SK-N-SH treated with all-trans-retinoic acid at 6 μM for 48 hours (cell line): ENCODE measurements at regions not wholly inside any gene's neighbourhood (a gene's known extent, or its start where the extent isn't known, plus 50 kb on each side); places are given as distances from the start of the nearest gene placed in this dataset.

ENCODE experiments used
- ATAC-seq: fragments of 200-7000 bp; cut with Tn5 transposase; 3 replicates; pipeline ENCODE4 v1.9.1; 2020; ENCODE audit warnings: mild to moderate bottlenecking, moderate library complexity
- ARNTL ChIP-seq: fragments of 450-650 bp; formaldehyde crosslinking; IDR thresholded peaks from 2 replicates; pipeline ENCODE4 v1.5.0; 2020; ENCODE audit warnings: low read depth, mild to moderate bottlenecking, moderate library complexity, borderline replicate concordance
- CREB5 ChIP-seq: fragments of 250-450 bp; sonication (Bioruptor Pico); IDR thresholded peaks from 2 replicates; pipeline ENCODE4 v1.5.1; 2020; ENCODE audit warnings: low read depth, mild to moderate bottlenecking, moderate library complexity
- CSDC2 ChIP-seq: fragments of 250-450 bp; sonication (Bioruptor Pico); IDR thresholded peaks from 2 replicates; pipeline ENCODE4 v1.5.0; 2020; ENCODE audit warnings: mild to moderate bottlenecking, moderate library complexity
- CSRNP3 ChIP-seq: fragments of 250-450 bp; sonication (Bioruptor Pico); IDR thresholded peaks from 2 replicates; pipeline ENCODE4 v1.5.1; 2021; ENCODE audit warnings: mild to moderate bottlenecking, moderate library complexity
- GLIS3 ChIP-seq: fragments of 250-450 bp; sonication (Bioruptor Pico); IDR thresholded peaks from 2 replicates; pipeline ENCODE4 v1.5.0; 2020; ENCODE audit warnings: mild to moderate bottlenecking, moderate library complexity
- ISL1 ChIP-seq: fragments of 250-450 bp; sonication (Bioruptor Pico); IDR thresholded peaks from 2 replicates; pipeline ENCODE4 v2.1.2; 2022; ENCODE audit warnings: mild to moderate bottlenecking, moderate library complexity
- OSR1 ChIP-seq: fragments of 250-450 bp; sonication (Bioruptor Pico); IDR thresholded peaks from 2 replicates; pipeline ENCODE4 v1.8.0; 2022; ENCODE audit warnings: moderate library complexity, mild to moderate bottlenecking, inconsistent platforms
- POU6F1 ChIP-seq: fragments of 250-450 bp; sonication (Bioruptor Pico); IDR thresholded peaks from 2 replicates; pipeline ENCODE4 v1.8.0; 2021; ENCODE audit warnings: low read depth, mild to moderate bottlenecking, moderate library complexity, borderline replicate concordance
- RARB ChIP-seq: fragments of 250-450 bp; sonication (Bioruptor Pico); IDR thresholded peaks from 2 replicates; pipeline ENCODE4 v1.8.0; 2021; ENCODE audit warnings: mild to moderate bottlenecking, moderate library complexity
- SNAI2 ChIP-seq: fragments of 250-450 bp; sonication (Bioruptor Pico); IDR thresholded peaks from 2 replicates; pipeline ENCODE4 v1.5.0; 2020; ENCODE audit warnings: mild to moderate bottlenecking, moderate library complexity
- TCF4 ChIP-seq: fragments of 250-450 bp; sonication (Bioruptor Pico); IDR thresholded peaks from 2 replicates; pipeline ENCODE4 v1.8.0; 2021; ENCODE audit warnings: mild to moderate bottlenecking, moderate library complexity, borderline replicate concordance
- TSHZ2 ChIP-seq: fragments of 250-450 bp; sonication (Bioruptor Pico); IDR thresholded peaks from 2 replicates; pipeline ENCODE4 v1.5.0; 2020; ENCODE audit warnings: mild to moderate bottlenecking, moderate library complexity
- ZC3H10 ChIP-seq: fragments of 250-450 bp; sonication (Bioruptor Pico); IDR thresholded peaks from 2 replicates; pipeline ENCODE4 v1.5.1; 2021; ENCODE audit warnings: mild to moderate bottlenecking, moderate library complexity
- ZFP3 ChIP-seq: fragments of 250-450 bp; sonication (Bioruptor Pico); IDR thresholded peaks from 2 replicates; pipeline ENCODE4 v1.5.0; 2020; ENCODE audit warnings: mild to moderate bottlenecking, moderate library complexity
- ZFP30 ChIP-seq: fragments of 450-650 bp; formaldehyde crosslinking; IDR thresholded peaks from 2 replicates; pipeline ENCODE4 v1.5.0; 2022; ENCODE audit warnings: mild to moderate bottlenecking, moderate library complexity
- ZNF565 ChIP-seq: fragments of 450-650 bp; formaldehyde crosslinking; conservative IDR thresholded peaks from 2 replicates; pipeline ENCODE4 v1.5.0; 2020; ENCODE audit warnings: low read depth, mild to moderate bottlenecking, moderate library complexity
- ZNF70 ChIP-seq: fragments of 450-650 bp; formaldehyde crosslinking; IDR thresholded peaks from 2 replicates; pipeline ENCODE4 v1.5.0; 2020; ENCODE audit warnings: mild to moderate bottlenecking, moderate library complexity
- ZNF8 ChIP-seq: fragments of 450-650 bp; formaldehyde crosslinking; IDR thresholded peaks from 2 replicates; pipeline ENCODE4 v1.5.0; 2020; ENCODE audit warnings: mild to moderate bottlenecking, moderate library complexity

- no peak for TF ChIP-seq CSRNP3 (CRISPR knock-in tag)
- TF ChIP-seq CREB5 (CRISPR knock-in tag): no peak
- TF ChIP-seq POU6F1 (CRISPR knock-in tag): no peak
- no peak for TF ChIP-seq TSHZ2 (CRISPR knock-in tag)
- no peak for TF ChIP-seq ZFP30
- TF ChIP-seq ZC3H10 (CRISPR knock-in tag): no peak
- TF ChIP-seq ZFP3 (CRISPR knock-in tag): no peak
- no peak for TF ChIP-seq ZNF565 (CRISPR knock-in tag)
- TF ChIP-seq RARB: no peak
- ATAC-seq: no peak
Observed at GRCh38 chr2:65766768-65767267, 334.4 kb upstream of the SPRED2 start.

DNA sequence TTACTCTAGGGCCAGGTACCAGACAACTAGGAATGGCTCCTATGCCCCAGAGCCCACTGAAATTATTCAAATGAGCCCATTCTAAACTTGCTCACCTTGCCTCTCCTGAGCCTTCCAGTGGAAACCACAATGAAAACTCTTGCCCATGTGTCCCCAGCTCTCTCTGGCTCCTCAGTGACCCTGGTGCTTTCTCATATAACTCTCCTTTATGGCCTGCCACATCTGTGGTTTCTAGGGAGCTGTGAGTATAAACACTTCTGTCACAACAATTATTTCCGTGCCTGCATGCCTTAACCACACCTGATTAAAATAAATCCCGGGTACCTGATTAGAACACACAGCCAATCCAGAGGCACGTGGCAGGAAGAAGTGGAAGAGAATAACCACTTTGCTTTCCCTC, 333.0 kb upstream of the SPRED2 start:
- ATAC-seq: no peak
- TF ChIP-seq OSR1 (CRISPR knock-in tag) (no peak), ZNF8 (CRISPR knock-in tag) (no peak), ARNTL (CRISPR knock-in tag) (no peak), CREB5 (CRISPR knock-in tag) (no peak), ZNF70 (CRISPR knock-in tag) (no peak), ZNF565 (CRISPR knock-in tag) (no peak), TCF4 (CRISPR knock-in tag) (no peak)

DNA sequence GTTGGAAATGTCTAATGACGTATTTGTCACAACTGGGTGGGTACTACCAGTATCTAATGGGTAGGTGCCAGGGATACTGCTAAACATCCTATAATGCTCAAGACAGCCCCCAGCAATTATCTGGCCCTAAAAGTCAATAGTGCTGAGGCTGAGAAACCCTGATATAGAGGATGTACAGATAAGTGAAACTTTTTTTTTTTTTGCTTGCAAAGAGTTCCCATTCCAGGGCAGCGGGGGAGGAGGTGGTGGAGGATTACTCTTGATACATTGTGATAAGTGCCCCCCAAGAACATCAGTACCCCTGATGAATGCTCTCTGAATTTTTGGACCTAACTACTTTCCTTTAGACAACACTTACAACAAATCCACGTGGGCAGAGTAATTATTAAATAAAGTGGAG, 329.7 kb upstream of the SPRED2 start:
- no peak for ATAC-seq
- no peak for TF ChIP-seq POU6F1 (CRISPR knock-in tag)
- TF ChIP-seq RARB: no peak
- no peak for TF ChIP-seq CSDC2 (CRISPR knock-in tag)
- TF ChIP-seq ZFP30: no peak
- no peak for TF ChIP-seq ZFP3 (CRISPR knock-in tag)
- TF ChIP-seq ZNF8 (CRISPR knock-in tag): no peak
- no peak for TF ChIP-seq ISL1 (CRISPR knock-in tag)
- no peak for TF ChIP-seq ARNTL (CRISPR knock-in tag)

DNA sequence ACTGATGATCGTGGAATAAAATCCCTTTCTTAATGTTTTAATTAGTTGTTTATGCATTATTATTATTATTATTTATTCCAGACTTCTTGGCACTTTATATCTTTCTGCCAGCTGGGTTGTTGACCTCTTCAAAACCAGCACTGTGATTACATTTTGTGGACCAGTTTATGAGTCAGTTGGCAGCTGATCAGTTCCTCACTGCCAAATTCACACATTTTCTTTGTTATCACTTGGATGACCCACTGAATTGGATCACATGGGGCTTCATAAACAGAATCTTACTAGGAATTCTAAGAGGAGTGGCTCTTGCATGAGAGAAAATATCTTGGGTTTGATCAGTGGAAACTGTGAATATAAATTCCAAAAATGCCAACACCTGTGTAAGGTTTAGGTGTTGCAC, 321.8 kb upstream of the SPRED2 start:
- ATAC-seq: no peak
- TF ChIP-seq ZFP3 (CRISPR knock-in tag) (no peak), GLIS3 (CRISPR knock-in tag) (no peak), TCF4 (CRISPR knock-in tag) (no peak), CSRNP3 (CRISPR knock-in tag) (no peak), ZFP30 (no peak), SNAI2 (CRISPR knock-in tag) (no peak), ARNTL (CRISPR knock-in tag) (no peak), TSHZ2 (CRISPR knock-in tag) (no peak)
